ENCODE measurements at regions not wholly inside any gene's neighbourhood (a gene's known extent, or its start where the extent isn't known, plus 50 kb on each side); places are given as distances from the start of the nearest gene placed in this dataset.

DNA sequence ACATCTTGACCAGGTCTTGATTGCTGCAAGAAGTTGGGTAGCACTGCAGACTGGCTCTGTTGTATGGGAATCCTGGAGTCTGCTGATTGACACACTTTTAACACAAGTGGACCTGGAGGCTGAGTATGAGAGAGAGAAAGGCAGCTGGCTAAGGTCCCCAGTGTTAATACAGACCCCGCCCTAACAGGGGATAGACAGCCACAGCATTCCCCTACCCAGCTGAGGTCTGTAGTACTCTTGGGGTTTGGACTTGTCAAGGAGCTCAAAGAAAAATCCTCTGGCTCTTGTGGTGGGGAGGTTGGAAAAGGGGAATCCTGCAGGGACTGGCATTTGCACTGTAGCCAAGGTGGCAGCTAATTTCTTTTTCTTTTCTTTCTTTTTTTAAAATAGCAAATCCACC, 192.7 kb downstream of the ZNF621 start:
- TF ChIP-seq CTCF (IDR thresholded peaks at IDR 0.05; ENCODE audit: poor library complexity) (no peak), EZH2phosphoT487 (IDR thresholded peaks at IDR 0.05; ENCODE audit: low read depth, severe bottlenecking, unreplicated experiment) (no peak)

Data from hepatocyte (in vitro differentiated cells).